HUDEP-2 (cell line): ENCODE measurements at regions not wholly inside any gene's neighbourhood (a gene's known extent, or its start where the extent isn't known, plus 50 kb on each side); places are given as distances from the start of the nearest gene placed in this dataset.
A peak's percentile ranks its signal among the peaks of the same experiment; 100 is the strongest.

Experiments used
- DNase-seq, 76 experiments: peaks; one replicate each; lab custom pipeline; 2025; ENCODE audit not compliant: unreplicated experiment in 76 of 76; lab: John Stamatoyannopoulos, UW

GRCh38 chr11:15886866-15887265 lies 469.5 kb downstream of the SOX6 start:
- no peak for DNase-seq

GRCh38 chr11:15888556-15889345 lies 467.6 kb downstream of the SOX6 start:
- DNase-seq = no peak

- no peak for DNase-seq
These were observed 466.8 kb downstream of the SOX6 start for GRCh38 chr11:15889363-15890030.

- no peak for DNase-seq
These were observed 466.2 kb downstream of the SOX6 start for GRCh38 chr11:15890031-15890713.

DNA sequence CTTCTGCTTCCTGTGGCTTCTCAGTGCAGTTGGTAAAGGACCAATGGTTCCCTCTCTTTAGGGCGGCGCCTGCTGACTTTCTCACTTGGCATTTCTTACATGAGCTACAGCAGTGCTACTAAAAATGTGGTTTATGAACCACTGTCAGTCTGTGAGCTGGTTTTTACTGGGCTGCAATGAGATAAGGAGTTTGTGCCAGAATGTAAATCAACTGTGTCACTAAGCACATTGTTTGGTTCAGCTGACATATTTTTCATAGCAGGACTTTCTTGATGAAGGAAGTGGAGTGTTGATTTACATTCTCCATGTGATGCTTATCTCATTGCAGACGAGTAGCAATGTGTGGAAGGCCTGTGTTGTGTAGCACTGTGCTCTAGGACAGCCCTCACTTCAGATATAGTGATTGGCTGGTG lies 463.3 kb downstream of the SOX6 start:
- peak in 3 of 76 experiments; percentile 0 to 6 (median 1) for DNase-seq

- DNase-seq = no peak
These were observed 460.3 kb downstream of the SOX6 start for GRCh38 chr11:15896026-15896425.

DNA sequence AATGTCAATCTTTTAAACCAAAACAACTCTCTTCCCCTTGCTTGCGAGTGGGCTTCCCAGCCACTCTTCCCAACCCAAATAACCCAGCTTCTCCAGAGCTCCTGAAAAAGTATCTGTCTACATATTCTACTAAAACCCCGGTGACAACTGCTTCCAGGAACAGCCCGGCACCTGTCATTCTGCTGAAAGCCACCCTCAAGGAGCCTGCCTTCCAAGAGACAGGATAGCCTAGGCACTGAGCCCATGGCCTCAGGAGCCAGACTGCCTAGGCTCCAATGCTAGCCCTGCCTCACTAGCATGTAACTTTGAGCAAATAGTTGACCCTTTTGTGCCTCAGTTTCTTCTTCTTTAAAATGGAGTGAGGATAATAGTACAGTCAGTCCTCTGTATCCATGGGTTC lies 459.8 kb downstream of the SOX6 start:
- no peak for DNase-seq

DNA sequence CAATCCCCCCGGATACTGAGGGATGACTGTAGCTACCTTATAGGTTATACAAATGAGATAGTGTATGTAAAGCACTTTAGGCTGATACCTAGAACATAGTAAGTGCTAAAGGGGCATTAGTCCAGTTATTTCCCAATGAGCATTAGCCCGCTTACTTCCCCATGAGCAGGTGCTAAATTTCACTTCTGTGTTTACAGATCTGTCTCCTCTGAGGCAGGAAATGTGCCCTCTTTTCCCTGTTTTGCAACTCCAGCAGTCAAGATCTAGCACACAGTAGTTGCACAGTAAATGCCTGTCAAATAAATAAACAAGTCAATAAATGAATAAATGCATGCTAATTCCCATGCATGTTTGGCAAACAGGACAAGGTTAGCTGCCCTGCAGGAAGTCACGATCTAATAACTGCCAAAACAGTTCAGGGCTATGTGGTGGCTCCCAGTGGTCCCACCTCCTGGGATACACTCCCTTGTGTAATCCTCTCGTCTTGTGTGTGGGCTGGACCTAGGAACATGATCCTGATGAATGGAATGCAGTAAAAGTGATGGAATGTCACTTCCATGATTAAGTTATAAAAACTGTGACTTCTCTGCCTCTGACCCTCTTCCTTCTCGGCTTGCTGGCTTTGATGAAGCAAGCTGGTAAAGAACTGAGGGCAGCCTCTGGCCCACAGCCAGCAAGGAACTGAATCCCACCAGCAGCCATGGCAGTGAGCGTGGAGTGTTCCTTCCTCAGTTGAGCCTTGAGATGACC lies 459.0 kb downstream of the SOX6 start:
- no peak for DNase-seq

- no peak for DNase-seq
These were observed 455.3 kb downstream of the SOX6 start for GRCh38 chr11:15901054-15901453.

- no peak for DNase-seq
These were observed 454.6 kb downstream of the SOX6 start for GRCh38 chr11:15901790-15902189.

GRCh38 chr11:15903246-15903645 lies 453.1 kb downstream of the SOX6 start:
- DNase-seq = no peak

DNA sequence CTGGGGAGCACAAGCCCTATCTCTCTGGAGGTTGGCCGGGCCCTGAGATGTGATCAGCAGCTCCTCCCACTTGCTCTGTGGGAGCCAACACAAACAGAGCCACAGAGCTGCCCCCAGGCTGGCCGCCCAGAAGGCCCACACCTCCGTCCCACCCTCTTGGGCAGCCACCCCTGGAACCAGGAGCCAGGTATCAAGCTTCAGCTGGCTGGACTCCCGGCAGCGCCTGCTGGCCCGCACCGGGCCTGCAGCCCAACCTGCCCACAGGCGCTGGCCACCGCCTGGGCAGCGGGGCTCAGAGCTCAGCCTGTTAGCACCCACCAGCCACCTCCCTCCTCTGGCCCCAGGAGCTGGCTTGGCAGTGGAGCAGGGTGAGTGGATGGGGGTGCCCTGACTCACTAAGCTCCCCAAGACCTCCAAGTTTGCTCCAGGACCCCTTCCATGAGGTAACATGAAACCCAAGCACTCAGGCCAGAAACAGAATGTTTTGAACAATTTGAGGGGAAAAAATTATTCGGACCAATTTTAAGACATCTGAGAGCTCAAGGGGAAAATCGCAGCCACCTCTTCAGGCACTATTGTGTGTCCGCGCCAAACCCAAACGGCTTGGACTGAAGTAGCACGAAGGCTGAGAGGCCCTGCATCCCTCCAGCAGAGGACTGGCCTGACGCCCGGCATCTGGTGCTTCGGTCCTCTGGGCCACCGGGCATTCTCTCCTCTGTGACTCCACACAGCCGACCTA lies 450.8 kb downstream of the SOX6 start:
- DNase-seq = no peak

- DNase-seq = no peak
These were observed 449.8 kb downstream of the SOX6 start for GRCh38 chr11:15906481-15907035.

DNA sequence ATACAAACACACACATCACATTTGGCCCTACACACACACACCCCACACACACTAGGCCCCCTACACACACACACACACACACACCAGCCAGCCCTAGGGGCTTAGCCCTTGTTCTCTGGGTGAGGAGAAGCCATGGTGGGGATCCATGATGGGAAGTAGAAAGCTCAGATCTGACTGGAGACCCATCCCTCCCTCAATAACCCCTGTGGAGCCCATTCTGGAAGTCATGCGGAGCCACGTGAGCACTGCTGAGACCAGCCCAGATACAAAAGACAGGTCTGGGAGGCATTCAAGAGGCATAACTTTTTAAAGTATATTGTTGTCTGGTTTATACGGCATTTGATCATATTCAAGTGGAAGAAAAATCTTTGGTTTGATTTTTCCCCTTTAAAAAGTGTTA lies 448.5 kb downstream of the SOX6 start:
- no peak for DNase-seq

DNA sequence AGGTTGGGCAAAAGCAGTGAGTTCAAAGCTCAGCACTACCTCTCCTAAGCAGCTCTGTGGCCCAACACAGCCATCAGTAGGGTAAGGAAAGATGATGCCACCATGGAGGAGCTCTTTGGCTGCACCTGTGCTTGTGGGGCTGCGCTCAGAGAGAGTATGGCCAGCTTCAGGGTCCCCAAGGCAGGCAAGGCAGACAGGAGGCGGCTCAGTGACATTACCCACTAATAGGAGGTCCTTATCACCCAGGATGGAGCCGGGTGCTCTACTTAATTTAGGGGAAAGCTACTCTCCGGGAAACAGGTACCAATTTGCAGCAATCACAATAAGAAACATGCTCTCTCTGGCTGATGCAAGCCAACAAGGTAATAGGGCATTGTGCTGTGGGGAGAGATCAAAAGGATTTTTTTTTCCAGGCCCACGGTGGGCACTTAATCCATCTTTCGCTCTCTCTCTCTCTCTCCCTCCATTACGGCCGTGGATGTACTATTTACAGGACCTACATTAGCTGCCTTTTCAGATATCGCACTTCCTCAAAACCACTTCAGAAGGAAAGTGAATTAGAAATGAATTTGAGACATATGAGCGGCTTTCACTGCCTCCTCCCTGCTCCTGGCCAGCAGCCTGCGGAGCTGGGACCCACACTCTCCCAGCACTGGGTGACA lies 446.3 kb downstream of the SOX6 start:
- DNase-seq = no peak

DNA sequence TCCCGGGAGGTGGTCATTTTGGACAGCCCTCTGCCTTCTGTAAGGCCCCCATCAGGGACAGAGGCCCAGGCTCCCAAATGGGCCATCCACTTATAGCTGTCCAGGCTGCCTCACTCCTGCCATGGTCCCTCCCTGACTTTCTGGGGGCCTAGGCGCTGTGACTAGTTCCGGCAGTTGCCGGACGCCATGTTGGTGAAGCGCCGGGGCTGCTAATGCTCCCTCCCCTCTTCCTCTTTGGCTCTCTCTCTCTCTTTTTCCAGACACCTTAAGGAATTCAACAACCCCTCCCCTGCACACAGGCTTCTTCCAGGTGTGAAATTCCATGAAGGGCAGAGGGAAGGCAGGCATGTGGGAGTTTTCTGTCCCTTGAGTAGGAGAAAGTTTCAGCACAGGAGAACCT lies 445.6 kb downstream of the SOX6 start:
- DNase-seq = no peak

DNA sequence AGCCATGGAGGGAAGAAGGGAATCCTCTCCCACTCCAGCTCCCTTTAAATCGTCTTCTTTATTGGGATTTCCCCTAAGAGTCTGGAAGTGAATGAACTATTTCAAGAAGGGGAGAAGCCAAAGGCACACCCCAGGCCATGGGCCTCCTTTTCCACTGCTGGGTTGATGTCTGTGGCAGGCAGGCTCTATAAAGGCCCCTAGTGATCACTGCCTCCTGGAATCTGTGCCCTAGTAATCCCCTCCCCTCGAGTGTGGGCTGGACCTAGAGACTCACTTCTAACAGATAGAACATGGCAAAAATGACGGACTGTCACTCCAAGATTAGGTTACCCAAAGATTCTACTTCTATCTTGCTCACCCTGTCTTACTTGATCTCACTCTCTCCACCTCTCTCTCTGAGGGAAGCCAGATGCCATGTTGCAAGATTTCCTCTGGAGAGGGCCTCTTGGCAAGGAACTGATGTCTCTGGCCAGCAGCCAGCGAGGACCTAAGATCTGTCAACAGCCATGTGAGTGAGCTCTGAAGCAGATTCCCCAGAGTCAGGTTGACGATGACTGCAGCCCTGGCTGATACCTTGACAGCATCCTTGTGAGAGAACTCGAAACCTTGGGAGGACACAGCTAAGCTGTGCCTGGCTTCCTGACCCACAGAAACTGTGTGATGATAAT lies 444.8 kb downstream of the SOX6 start:
- peak in 1 of 76 experiments; percentile 3 for DNase-seq

DNA sequence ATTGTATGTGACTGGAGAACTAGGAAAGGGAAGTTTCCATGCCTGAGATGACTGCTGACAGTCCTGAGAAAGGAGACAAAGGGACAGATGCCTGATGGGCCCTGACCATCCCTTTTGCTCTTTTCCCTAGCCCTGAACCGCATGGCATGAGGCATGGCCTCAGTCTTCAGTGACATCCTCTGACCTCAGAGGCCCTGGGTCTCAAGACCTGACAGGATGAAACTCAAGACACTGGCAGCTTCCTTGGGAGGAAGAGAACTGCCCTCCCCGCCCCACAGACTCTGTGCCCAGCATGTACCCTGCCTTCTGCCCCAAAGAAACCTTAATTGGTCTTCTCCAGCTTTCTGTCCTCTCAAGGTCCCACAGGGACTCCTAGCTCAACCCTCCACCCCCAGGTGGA lies 444.1 kb downstream of the SOX6 start:
- DNase-seq = no peak

DNA sequence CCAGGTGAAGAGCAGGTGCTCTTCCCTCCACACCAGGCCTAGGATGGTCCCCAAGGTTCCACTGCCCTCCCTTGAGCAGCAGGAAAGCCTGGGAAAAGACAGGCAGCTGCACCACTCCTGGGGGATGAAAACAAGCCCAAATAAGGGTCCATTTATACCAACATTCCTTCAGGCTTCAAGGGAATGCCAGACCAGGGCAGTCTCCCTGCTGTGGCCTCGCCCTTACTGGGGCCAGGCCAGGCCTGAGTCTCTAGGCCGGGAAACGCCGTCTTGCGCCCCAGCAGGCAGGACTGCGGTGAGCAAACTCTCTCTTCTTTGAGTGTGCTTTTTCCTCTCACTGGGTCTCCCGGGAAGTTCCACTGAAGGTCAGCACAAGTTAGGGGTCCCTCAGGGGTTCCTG lies 443.5 kb downstream of the SOX6 start:
- no peak for DNase-seq
